NCI-H460 (cell line): ENCODE measurements at regions not wholly inside any gene's neighbourhood (a gene's known extent, or its start where the extent isn't known, plus 50 kb on each side); places are given as distances from the start of the nearest gene placed in this dataset.
A peak's percentile ranks its signal among the peaks of the same experiment; 100 is the strongest.
"Not testable (repeated sequence)": the region's sequence is repeated elsewhere in the genome, so short reads cannot be mapped to it uniquely, and the experiment has no call there.

Source experiments
- DNase-seq: peaks from one replicate; pipeline ENCODE4 v3.0.0-alpha.2; 2016; ENCODE audit warnings: low read depth; ENCODE audit errors: extremely low read depth

DNA sequence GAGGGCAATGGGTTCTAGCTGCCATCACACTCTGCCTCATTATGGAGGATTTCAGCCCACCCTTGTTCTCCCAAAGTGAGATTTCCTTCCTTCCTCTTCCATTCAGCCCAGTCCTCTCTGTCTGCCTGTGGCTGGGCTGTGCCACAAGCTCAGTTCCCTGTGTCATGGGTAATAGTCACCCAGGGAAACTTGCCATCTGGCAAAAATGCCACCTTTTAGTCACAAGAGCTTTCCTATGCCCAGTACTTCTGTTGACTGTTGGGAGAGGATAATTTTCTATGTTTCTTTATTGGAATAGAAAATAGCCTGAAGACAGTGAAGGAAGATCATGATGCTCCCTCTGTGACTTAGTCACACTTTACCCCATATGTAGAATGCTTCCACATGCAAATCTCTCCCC, 71.4 kb downstream of the TLR4 start:
- DNase-seq, result no peak

DNA sequence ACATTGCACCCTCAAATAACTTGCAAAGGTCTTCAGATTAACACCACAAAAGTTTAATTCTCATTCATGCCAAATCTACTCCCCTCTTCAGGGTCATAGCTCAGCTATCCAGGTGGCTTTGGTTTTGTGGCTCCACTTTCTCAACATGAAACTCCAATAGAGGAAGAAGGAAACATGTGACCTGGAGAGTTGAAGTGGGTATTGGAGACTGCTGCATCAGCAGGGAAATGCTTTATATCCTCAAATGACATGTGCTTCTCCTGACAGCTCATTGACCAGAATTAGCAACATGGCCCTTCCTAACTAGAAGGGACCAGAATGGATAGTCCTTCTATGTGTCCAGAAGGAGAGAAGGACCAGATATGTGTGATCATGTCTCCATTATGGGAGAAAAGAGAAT, 73.6 kb downstream of the TLR4 start:
- DNase-seq, result no peak

DNA sequence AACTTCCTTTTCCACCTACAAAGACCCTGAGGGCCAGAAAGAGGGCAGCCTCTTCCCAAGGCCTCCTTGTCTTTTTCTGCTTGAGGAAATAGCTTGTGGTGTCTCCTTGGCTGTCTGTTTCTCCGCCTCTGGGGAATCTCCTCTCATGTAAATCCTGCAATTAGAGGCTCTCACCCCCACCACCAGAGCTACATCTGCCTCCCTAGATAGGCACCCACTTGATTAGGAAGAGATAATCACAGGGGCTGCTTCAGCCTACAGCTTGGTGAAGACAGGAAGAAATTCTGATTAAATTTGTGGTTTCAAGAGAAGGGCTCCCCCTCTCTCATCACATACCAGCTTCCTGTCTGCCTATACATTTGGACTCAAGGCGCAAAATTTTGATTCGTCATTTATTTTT, 75.6 kb downstream of the TLR4 start:
- no peak for DNase-seq

DNA sequence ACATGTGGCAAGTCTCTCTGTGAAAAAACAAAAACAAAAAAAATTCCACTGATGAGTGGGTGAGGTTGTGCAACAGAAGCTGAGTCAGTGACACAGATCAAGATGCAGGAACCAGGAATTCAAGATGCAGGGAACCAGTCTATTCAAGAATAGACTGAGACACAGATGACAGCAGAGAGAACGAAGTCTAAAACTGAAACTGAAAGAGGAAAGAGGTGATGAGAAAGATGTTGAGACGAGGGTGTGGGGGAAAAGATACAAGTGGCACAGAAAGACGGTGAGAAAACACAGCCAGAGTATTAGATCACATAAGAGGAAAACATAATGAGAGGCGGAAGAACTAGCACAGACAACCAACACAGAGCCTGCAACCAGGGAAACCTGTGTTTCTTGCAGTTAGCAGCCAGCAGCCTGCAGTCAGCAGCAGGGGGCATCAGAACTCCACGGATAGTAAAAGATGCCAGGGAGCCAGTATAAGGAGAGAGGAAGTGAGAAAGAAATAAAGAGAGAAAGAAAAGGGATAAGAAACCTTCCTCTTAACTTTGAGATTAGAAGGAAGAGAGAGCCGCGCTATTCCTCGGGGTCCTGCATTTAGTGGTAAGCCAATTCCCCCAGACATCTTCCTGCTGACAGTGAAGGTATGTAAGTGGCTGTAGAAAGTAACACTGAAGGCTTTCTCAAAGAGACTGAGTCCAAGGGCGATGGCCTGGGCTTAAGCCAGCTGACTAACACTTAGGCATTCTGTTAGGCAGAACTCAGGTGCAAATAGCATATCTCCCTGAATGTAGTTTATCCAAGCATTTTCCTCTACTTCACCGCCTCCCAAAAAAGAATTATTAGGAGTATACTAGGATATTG, 79.0 kb downstream of the TLR4 start:
- DNase-seq, result peak; percentile 60

DNA sequence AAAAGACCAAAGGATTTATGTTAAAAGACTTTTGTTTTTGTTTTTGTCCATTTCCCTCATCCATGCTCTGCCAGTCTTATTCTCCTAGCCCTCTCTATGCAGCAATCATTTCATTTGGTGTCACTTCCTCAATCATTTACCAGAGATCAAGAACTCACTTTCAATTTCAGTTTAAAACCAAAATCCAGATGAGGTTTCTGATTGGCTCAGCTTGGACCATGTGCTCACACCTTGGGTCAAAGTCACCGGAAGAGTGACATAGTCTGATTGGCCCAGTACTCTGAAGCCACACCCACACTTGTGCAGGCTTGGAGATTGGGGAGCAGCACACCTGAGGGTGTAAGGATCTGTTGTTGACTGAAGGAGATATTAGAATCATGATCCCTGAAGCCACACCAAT, 79.6 kb downstream of the TLR4 start:
- DNase-seq, result no peak

DNA sequence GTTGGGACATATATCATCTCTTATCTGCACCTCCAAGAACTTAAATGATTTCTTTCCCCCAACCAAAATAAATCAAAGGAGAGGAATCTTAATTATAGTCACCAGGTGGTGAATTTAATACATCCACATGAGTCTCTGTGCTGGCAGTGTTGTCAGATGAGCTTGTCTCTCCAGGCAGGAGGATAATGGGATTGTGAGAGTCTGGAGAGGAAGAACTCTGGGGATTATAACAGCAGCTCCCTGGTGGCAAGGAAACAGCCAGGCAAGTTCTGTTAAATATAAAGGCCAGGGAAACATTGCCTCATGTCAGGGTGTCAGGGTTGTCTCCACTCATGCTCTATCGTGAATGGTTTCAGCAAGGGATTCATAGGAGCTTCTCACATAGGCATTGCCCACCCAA, 80.8 kb downstream of the TLR4 start:
- DNase-seq, result no peak

DNA sequence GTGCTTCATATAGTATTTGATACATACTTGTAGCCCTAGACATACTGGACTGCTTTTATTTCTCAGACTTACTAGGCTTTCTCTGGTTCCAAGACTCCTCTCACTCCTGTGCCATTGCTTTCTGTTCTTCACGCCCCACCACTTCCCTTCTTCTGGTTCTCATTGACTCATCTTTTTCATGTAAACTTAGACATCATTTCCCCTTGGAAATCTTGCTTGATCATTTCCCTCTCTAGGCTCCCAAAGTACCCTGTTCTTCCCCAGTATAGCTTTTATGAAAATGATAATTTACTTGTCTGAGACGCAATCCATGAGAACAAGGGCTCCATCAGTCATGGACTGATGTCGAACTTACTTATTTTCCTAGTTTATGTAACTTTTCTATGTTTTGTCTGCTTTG, 83.5 kb downstream of the TLR4 start:
- no peak for DNase-seq

DNA sequence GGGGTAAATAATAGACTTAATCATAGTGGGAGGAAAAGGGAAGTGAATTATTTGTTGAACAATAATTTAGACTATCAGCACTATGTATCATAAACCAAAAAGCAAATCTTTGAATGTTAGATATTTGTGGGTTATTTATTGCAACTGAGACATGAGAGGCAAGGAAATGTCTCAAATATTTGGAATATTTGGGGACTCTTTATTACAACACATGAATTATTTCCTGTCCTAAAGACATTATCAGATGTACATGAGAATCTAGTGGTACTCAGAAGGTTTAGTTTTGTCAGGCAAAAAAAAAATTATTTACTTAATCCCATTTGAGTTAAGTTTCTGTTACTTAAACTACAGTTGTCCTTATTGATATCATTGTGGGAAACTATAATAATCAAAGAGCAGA, 91.1 kb downstream of the TLR4 start:
- no peak for DNase-seq

DNA sequence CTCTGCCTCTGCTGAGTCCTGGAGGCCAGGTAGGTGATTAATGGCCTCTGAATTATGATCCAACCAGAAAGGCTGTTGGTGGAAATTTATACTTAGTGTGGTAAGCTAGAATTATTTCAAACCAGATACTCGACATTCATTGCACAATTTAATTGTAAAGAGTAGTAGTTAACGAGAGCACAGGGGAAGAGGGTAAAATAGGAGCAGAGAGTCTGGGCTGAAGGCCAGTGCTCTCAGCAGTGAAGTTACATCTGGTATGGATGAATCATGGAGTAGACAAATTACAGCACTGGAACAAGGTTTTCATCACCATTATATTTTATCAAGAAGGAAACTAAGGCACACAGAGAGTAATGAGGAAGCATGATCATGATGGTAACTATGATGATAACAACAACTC, 92.5 kb downstream of the TLR4 start:
- DNase-seq, result no peak

DNA sequence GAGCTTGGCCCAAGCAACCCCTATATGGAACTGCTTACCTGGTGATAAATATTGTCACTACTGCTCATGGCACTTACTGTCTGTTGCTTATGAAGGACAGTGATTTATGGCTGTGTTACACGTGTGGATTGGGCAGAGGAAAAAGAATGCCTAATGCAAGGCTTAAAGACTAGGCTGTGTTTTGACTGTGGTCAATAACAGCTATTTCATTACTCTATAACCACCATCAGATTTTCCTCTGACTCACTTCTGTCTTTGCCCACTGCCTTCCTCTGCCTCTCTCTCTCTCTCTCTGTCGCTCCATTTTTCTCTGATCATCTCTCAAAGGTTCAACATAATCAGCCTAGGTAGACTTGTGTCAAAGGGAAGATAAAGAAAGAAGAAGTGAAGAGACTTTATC, 96.2 kb downstream of the TLR4 start:
- DNase-seq, result no peak

DNA sequence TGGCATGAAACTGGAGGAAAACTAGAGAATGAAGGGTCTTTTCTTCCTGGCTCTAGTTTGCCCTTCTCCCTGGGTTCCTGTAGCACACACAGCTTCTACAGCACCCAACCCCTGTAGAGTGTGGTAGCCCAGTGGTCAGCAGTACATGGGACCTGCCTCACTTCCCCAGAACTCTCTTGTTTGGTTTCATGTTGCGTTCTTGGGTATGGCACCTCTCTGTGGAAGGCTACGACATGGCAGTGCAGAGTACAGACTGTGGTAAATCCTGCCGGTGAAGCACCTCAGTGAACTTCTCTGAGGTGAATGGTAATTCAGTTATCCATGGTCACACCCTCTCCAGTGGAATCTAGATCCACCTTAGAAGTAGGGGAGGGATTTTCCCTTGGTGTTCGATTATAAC, 105.5 kb downstream of the TLR4 start:
- DNase-seq, result no peak

DNA sequence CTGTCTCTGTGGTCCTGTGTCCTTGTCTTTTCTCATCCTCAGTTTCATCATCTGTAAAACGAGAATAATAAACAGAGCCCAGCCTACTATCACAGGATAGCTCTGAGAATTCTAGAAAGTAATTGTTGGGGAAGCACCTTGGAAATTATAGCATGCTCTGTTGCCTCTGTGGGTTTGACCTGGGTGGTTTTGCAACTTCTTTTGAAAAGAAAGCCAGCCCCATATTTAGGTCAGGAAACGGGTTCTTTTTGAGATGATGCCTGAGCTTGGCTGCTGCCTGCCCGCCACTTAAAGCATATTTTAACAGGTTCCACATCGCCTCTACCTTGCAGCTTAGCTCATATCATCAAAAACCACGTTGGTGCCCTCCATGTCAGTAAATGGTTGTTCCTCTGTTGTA, 111.1 kb downstream of the TLR4 start:
- DNase-seq, result no peak

DNA sequence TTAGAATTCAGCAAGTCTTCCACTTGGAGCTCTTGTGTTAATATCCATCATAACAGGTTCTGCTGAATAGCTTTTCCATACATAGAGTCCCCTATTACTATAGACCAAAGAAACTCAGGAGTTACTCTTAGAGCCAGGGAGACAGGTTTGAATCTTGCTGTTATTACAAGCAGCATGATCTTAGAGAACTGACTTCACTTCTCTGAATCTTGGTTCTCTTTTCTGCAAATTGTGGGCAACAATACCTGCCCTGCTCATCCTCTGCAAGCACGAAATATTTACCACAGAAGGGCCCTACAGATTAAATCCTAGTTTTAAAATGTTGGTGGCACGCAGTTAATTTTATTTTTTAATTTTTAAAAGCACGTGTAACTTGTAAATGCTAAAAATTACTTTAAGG, 111.7 kb downstream of the TLR4 start:
- no peak for DNase-seq

DNA sequence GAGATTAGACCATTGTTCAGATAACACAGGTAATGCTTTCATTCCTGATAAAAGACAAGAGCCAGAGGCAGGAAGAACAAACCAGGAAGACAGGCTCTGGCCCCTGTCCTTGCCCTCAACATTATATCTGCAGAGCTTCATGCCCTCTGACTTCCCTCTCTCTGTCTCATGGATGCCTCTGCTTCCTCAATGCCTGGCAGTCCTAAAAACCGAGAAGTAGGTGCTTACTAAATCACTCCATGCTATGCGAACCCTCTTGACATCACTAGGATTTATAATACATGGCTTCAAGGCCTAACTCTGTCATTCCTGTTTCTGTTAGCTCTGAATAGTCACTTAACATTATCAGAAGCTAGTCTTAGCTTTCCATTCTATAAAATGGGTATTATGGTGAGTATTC, 117.8 kb downstream of the TLR4 start:
- no peak for DNase-seq

DNA sequence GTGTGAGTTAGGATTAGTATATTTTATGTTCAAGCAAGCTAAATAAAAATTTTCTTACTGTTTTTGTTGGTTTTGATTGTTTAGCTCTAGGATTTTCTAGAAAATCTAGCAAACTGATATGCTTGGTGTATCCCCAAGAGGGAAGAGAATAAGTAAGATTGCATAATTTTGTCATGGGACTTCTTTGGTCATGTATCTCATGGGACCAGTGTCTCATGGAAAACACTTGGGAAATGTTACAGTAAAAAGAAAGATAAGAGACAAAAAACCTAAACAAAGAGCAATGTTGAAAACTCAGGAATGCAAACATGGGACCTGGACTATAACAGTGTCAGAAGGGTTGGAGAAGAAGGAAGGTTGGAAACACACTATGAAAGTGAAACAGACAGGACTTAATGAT, 119.4 kb downstream of the TLR4 start:
- no peak for DNase-seq

DNA sequence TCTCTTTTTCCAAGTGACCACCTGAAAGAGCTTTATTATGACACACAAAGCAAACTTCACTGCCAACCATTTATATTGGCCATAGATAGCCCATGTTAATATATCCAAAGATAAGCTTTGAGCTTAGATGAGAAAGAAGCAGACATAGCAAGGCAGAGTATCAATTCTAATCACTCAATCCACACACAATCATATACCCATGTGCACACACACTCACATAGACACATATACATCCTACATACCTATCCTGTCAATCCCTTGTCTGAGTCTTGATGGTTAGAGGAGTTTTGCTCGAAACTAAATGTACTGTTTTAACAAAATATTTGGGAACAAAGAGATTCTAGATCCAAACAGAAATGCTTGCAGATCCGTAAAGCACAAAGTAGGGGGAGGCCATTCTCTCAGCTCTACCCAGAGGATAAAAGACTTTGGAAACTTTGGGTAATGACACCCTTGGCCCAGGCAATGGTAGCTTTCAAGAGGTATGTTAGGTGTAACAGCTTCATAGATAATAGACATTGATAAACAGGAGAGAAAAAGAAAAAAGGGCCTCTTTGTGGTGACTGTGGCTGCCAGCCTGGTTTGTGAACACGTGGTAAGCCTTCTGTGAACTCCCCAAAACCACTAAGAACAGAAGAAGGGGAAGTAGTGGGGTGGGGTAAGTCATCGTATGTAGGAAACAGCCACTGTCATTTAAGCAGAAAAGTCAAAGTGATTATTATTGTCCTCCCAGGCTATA, 121.6 kb downstream of the TLR4 start:
- no peak for DNase-seq

DNA sequence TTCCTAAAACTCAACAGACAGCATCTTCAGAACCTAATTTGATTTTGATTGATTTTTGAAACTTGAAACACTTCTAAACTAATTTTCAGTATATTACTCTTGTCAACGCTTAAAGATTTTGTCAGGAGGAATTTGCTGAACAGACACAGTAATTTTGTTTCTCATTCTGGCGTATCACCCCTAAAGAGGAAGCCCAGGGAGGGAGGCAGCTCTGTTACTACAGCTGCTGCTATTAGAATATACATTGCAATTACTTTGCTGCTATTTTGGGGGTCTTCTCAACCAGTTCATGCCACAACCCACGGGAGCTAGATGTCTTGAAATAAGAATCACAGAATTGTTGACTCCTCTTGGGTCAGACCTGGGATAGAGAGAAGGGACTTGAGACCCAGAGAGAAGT, 122.6 kb downstream of the TLR4 start:
- DNase-seq, result no peak

DNA sequence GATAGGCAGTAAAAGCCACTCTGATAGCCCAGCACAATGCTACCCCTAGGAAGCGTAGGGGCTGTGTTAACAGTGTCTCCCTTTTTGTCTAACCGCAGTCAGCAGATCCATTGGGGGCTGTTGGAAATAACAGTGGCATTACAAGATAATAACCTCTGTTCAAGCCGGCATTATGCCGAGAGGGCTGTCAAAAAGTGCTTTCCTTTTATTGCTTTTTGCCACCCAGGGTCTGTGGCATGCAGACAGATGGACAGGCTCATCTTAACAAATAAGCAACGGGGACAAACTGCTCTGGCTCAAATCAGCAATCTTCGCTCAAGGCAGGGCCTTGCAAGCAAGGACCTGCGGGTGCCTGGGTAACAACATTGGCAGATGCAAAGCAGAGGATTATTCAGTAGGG, 123.3 kb downstream of the TLR4 start:
- no peak for DNase-seq

DNA sequence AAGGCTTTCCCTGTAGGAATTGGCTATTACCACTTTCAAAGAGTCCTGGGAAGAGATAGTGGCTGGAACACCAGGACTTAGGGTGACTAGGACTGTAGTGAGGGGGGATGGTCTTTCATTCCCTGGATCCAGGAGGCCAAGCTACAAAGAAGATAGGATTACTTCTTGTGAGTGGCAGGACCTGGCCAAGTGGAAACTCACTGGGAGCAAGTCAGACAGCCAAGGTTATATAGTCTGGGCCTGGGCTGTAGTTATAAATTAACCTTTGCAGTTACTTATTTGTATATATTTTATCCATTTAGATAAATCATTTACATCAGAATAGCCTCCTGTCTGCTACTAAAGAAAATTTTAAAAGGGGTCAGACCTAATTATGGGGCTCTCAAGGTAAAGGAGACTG, 124.3 kb downstream of the TLR4 start:
- no peak for DNase-seq

DNA sequence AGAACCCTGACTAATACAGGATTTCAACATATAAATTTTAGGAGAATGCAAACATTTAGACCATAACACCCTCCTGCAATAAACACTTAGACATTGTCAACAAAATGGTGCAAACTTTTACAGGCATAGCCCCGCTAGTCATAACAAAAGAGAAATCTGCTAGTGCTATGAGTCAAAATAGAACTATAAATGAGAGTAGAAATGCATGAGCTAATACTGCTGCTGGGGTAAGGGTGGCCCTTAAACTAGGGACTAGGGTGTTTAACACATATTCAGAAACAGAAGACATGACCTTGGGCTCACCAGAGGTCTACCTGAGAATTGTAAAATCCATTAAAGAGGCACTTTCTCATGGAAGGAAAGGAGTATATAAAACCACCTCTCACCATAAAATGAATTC, 131.6 kb downstream of the TLR4 start:
- no peak for DNase-seq

DNA sequence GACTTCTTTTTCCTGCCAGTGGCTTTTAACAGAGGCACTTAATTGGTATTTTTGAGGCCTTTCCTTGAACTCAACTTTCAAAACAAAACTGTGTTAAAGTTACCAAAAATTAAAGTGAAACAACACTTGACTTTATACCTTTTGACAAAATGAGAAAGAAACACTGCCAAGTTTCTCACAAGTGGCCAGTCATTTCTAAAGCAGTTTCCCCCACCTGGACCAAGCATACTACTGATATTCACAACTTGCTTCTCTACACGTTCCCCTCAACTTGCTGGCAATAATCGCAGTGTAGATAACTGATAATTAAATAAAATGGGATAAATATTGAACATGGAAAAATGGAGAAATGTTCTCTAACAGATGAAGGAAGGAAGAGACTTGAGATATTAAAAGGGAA, 135.7 kb downstream of the TLR4 start:
- no peak for DNase-seq

DNA sequence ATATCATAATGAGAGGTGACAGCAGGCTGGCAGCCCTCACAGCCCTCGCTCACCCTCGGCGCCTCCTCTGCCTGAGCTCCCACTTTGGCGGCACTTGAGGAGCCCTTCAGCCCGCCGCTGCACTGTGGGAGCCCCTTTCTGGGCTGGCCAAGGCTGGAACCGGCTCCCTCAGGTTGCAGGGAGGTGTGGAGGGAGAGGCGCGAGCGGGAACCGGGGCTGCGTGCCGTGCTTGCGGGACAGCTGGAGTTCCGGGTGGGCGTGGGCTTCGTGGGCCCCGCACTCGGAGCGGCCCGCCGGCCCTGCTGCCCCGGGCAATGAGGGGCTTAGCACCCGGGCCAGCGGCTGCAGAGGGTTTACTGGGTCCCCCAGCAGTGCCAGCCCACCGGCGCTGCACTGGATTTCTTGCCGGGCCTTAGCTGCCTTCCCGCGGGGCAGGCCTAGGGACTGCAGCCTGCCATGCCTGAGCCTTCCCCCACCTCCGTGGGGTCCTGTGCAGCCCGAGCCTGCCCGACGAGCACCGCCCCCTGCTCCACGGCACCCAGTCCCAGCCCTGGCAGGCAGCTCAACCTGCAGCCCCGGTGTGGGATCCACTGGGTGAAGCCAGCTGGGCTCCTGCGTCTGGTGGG, 147.7 kb downstream of the TLR4 start:
- not testable (repeated sequence) for DNase-seq
